ENCODE measurements at regions not wholly inside any gene's neighbourhood (a gene's known extent, or its start where the extent isn't known, plus 50 kb on each side); places are given as distances from the start of the nearest gene placed in this dataset.

DNA sequence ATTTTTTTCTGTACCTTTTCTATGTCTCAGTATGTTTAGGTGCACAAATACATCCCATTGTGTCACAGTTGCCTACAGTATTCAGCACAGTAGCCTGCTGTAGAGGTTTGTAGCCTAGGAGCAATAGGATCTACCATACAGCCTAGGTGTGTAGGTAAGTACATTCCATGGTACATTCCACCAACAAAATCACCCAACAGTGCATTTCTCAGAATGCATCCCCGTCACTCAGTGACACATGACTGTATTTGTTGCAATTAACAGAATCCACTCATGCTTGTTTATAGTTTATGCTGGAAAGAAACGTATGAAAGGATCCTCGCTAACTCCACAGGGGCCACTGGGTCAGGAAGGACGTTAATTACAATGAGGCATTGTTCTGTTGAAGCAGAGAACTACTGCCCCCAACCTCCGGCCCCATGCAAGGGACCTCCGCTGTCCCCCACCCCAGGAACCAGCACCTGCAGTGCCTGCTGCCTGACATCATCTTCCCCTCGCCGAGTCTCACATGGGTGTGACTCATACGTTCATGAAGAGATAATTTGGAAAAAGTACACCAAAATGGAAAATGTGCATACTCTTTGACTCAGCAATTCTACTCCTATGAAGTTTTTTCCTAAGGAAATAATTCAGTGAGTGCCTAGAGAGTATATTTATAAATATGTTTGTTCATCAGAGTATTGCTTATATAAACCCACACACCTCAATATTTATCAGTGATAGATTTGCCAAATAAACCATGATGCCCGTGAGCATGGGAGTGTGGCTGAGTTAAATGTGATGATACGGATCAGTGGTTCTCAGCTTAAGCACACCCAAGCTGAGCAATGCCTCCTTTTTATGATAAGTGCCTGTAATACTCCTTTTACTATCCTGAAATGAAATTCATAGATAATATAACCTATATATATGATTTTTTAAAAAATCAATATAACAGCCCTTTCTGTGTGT is 156.4 kb upstream of the ECI2 start (continued):
- TF ChIP-seq CAMTA2 (CRISPR knock-in tag; conservative IDR thresholded peaks at IDR 0.05): no peak
- TF ChIP-seq SNRNP70 (optimal IDR thresholded peaks at IDR 0.05; ENCODE audit: low read depth, low read length): no peak

DNA sequence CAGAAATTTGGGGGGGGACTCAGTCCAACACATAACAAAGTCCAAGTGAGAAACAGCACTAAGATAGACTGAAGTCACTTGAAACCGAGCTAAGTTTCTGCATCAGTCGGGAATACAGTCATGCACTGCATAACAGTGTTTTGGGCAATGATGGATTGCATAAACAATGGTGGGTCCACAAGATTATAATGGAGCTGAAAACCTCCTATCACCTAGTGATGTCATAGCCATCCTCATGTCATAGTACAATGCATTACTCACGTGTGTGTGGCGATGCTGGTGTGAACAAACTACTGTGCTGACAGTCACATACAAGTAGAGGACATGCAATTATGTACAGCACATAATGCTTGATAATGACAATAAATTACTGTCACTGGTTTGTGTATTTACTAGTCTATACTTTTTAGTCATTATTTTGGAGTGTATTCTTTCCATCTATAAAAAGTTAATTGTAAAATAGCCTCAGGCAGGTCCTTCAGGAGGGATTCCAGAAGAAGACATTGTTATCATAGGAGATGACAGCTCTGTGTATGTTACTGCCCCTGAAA is 154.5 kb upstream of the ECI2 start:
- FAIRE-seq (no peak), ATAC-seq (no peak), DNase-seq (ENCODE audit: extremely low read depth in 1 of 4, low spot score in 3 of 4) (no peak)
- intact Hi-C loops (cut with micrococcal nuclease): no loop called here
- no peak overlapping the region for H3K4me3 ChIP-seq
- BruUV-seq (replicated peaks): no TSS peak
- H3K9me3 ChIP-seq (replicated peaks; ENCODE audit: control insufficient read depth, insufficient read depth, low read depth, low read length): no peaks in the 10 kb centered on the region
- in situ Hi-C loops (cut with MboI): no loop called here
- H3K27me3 ChIP-seq (ENCODE audit: control insufficient read depth in 2 of 2, insufficient read depth in 2 of 2, low read length in 2 of 2): peaks cover 0 to 37% of the 10 kb centered on the region in 2 experiments; a peak in 3 of 5 replicates
- CTCF ChIA-PET (ENCODE audit: low intra/inter-chr PET ratio): no interaction called here
- no peak overlapping the region for H3K9ac ChIP-seq (ENCODE audit: insufficient read depth in 1 of 2, low read depth in 2 of 2, low read length in 2 of 2)
- TF ChIP-seq, protein P1, sequence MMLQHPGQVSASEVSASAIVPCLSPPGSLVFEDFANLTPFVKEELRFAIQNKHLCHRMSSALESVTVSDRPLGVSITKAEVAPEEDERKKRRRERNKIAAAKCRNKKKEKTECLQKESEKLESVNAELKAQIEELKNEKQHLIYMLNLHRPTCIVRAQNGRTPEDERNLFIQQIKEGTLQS (IDR thresholded peaks at IDR 0.05): 0 out of 2 replicates have a peak, but pooled peaks have one; percentile 22
- TF ChIP-seq, protein P1 (CRISPR knock-in tag; conservative IDR thresholded peaks at IDR 0.05): no peak
- TF ChIP-seq CREM (IDR thresholded peaks at IDR 0.05; ENCODE audit: low read depth) (0 out of 2 replicates have a peak, but pooled peaks have one; percentile 18), ZNF695 (CRISPR knock-in tag; IDR thresholded peaks at IDR 0.05) (no peak), SREBF2 (CRISPR knock-in tag; IDR thresholded peaks at IDR 0.05) (no peak), MEIS2 (IDR thresholded peaks at IDR 0.05; ENCODE audit: partially characterized antibody) (peak; percentile 8), CREB1 (IDR thresholded peaks at IDR 0.05) (no peak), CREB1 (CRISPR knock-in tag; IDR thresholded peaks at IDR 0.05) (peak; percentile 44; the same call in 1 of the 2 replicates)
- H3K27ac ChIP-seq (ENCODE audit: extremely low read depth, low read depth, low read length): no peak overlapping the region
- no peaks in the 10 kb centered on the region for H3K36me3 ChIP-seq (ENCODE audit: control insufficient read depth, insufficient read depth, low read length)
- no peak overlapping the region for H2AFZ ChIP-seq (ENCODE audit: low read depth, low read length)
- no peaks in the 10 kb centered on the region for H4K20me1 ChIP-seq (replicated peaks; ENCODE audit: control insufficient read depth, insufficient read depth, low read length)
- 7% methylated on average over 4 of the region's 4 CpGs for whole genome bisulfite sequencing (ENCODE audit: insufficient coverage, low coverage, missing lambda C conversion rate)
- POLR2A ChIA-PET: no interaction called here
- no peak overlapping the region for H3K4me2 ChIP-seq (ENCODE audit: insufficient read depth, low read length)
- no peaks in the 10 kb centered on the region for H3K9me1 ChIP-seq (ENCODE audit: control insufficient read depth, insufficient read depth, low read length)
- H3K4me1 ChIP-seq (replicated peaks in 1 of 2; ENCODE audit: control insufficient read depth in 2 of 2, insufficient read depth in 2 of 2, low read length in 2 of 2): peaks cover 0 to 17% of the 10 kb centered on the region in 2 experiments
- no peaks in the 10 kb centered on the region for H3K79me2 ChIP-seq (ENCODE audit: control insufficient read depth, insufficient read depth, low read length)

Data from K562 (cell line).